Caco-2 (cell line): ENCODE measurements at regions not wholly inside any gene's neighbourhood (a gene's known extent, or its start where the extent isn't known, plus 50 kb on each side); places are given as distances from the start of the nearest gene placed in this dataset.

Source experiments
- BruUV-seq: library from RNA; stranded (reverse); fragments of 400-500 nt; replicated peaks from 2 replicates; lab custom pipeline; 2021; lab: Mats Ljungman, UMichigan
- CTCF ChIA-PET: fragments of 300-600 bp; sonication (Branson Sonifier 250); formaldehyde crosslinking; loops from one replicate; lab custom pipeline; 2022; ENCODE audit warnings: antibody characterized with exemption; lab: Charles Lee
- POLR2A ChIA-PET: fragments of 300-600 bp; sonication (Branson Sonifier 250); formaldehyde crosslinking; loops from one replicate; lab custom pipeline; 2022; ENCODE audit warnings: antibody characterized with exemption; lab: Charles Lee
- DNase-seq, 2 experiments: peaks; one replicate each; pipeline versions ENCODE4 v3.0.0 to v3.0.0-alpha.2; 2020 to 2022
- H3K27me3 ChIP-seq: replicated peaks from 2 replicates; pipeline ENCODE4 v1.6.0; 2011; ENCODE audit warnings: low read length; ENCODE audit not compliant: control insufficient read depth, insufficient read depth
- H3K36me3 ChIP-seq: 2 replicates; pipeline ENCODE4 v1.5.1; 2011; ENCODE audit warnings: low read length; ENCODE audit not compliant: control insufficient read depth, insufficient read depth
- H3K4me1 ChIP-seq: fragments of 250-450 bp; sonication (Bioruptor Pico); 2 replicates; pipeline ENCODE4 v1.5.1; 2020; ENCODE audit warnings: mild to moderate bottlenecking
- H3K4me3 ChIP-seq: 2 replicates; pipeline ENCODE4 v1.5.1; 2011; ENCODE audit warnings: low read depth, mild to moderate bottlenecking, control low read depth, low read length
- H3K9me3 ChIP-seq: fragments of 250-450 bp; sonication (Bioruptor Pico); 2 replicates; pipeline ENCODE4 v1.5.1; 2020; ENCODE audit warnings: mild to moderate bottlenecking, moderate library complexity
- H3K27ac Mint-ChIP-seq: one replicate; pipeline ENCODE4 v1.8.0; 2022; ENCODE audit warnings: mixed read lengths; ENCODE audit not compliant: unreplicated experiment
- H3K27me3 Mint-ChIP-seq: one replicate; pipeline ENCODE4 v1.8.0; 2022; ENCODE audit warnings: mixed read lengths; ENCODE audit not compliant: insufficient read depth, unreplicated experiment
- H3K36me3 Mint-ChIP-seq: one replicate; pipeline ENCODE4 v1.8.0; 2022; ENCODE audit warnings: mild to moderate bottlenecking, mixed read lengths; ENCODE audit not compliant: insufficient read depth, unreplicated experiment
- H3K4me1 Mint-ChIP-seq: one replicate; pipeline ENCODE4 v1.8.0; 2022; ENCODE audit warnings: low read depth, mixed read lengths; ENCODE audit not compliant: unreplicated experiment
- H3K4me3 Mint-ChIP-seq: one replicate; pipeline ENCODE4 v1.8.0; 2022; ENCODE audit warnings: mild to moderate bottlenecking, moderate library complexity, mixed read lengths; ENCODE audit not compliant: unreplicated experiment
- H3K9me3 Mint-ChIP-seq: one replicate; pipeline ENCODE4 v1.8.0; 2022; ENCODE audit warnings: mixed read lengths; ENCODE audit not compliant: unreplicated experiment
- intact Hi-C: fragments of 100-400 bp; cut with micrococcal nuclease; formaldehyde crosslinking; loops from one replicate; pipeline ENCODE4 v1.10.0; 2022; ENCODE audit not compliant: unreplicated experiment
- TF ChIP-seq, protein P1 (sequence below), 2 experiments: fragments of 200-600 bp in 1 of 2; IDR thresholded peaks; 1 replicate in 1 of 2; 2 replicates in 1 of 2; pipeline versions ENCODE4 v1.5.1 to v1.8.0; 2011 to 2022; ENCODE audit warnings: antibody characterized with exemption in 1 of 2, control low read depth in 1 of 2, inconsistent platforms in 1 of 2, low read depth in 1 of 2, low read length in 1 of 2, mild to moderate bottlenecking in 1 of 2, moderate library complexity in 1 of 2; ENCODE audit not compliant: insufficient read depth in 1 of 2, severe bottlenecking in 1 of 2, unreplicated experiment in 1 of 2

DNA sequence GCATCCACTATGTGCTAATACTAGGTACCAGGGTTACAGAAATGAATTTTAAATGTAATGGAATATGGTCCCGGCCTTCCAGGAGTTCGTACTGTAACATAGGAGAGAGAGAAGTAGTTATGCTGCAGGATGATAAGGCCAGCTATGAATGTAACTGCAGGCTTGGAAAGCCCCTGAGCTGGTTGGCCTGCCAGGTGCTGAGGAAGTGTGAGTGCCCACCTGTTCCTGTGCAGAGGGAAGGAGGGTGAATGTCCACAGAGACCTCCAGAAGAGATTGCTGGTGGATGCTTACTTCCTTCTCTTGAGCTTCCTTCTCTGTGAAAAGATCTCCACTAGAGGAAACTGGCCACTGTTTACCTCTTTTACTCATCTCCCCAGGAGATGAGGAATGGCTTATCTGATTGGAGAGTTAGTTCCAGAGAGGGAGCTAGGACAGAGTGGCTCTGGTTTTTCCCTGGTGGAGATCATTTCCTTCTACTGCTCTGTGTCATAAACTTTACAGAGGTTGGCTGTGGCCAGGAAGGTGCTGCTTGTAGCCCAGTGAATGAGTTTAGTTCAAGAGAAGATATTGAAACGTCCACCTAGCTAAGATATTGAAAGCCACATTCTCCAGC is 114.0 kb upstream of the LNX1 start:
- Mint-ChIP-seq H3K27ac (no peak overlapping the region), H3K9me3 (peaks cover 10% of the 10 kb centered on the region), H3K4me3 (no peak overlapping the region), H3K27me3 (no peaks in the 10 kb centered on the region), H3K4me1 (peaks cover 9% of the 10 kb centered on the region), H3K36me3 (no peaks in the 10 kb centered on the region)
- Histone ChIP-seq H3K36me3 (no peaks in the 10 kb centered on the region), H3K4me3 (no peak overlapping the region), H3K27me3 (no peaks in the 10 kb centered on the region), H3K9me3 (no peaks in the 10 kb centered on the region), H3K4me1 (no peaks in the 10 kb centered on the region)
- BruUV-seq, result no TSS peak
- intact Hi-C loops, result loop anchor here (5.0 to 10.0 kb wide), 2 partner anchors 90 to 202 kb away; no protein-coding TSS in a partner anchor
- DNase-seq, result no peak
- TF ChIP-seq, protein P1, sequence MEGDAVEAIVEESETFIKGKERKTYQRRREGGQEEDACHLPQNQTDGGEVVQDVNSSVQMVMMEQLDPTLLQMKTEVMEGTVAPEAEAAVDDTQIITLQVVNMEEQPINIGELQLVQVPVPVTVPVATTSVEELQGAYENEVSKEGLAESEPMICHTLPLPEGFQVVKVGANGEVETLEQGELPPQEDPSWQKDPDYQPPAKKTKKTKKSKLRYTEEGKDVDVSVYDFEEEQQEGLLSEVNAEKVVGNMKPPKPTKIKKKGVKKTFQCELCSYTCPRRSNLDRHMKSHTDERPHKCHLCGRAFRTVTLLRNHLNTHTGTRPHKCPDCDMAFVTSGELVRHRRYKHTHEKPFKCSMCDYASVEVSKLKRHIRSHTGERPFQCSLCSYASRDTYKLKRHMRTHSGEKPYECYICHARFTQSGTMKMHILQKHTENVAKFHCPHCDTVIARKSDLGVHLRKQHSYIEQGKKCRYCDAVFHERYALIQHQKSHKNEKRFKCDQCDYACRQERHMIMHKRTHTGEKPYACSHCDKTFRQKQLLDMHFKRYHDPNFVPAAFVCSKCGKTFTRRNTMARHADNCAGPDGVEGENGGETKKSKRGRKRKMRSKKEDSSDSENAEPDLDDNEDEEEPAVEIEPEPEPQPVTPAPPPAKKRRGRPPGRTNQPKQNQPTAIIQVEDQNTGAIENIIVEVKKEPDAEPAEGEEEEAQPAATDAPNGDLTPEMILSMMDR (IDR thresholded peaks at IDR 0.05; ENCODE audit: insufficient read depth in 1 of 2, low read depth in 1 of 2, low read length in 1 of 2, severe bottlenecking in 1 of 2, unreplicated experiment in 1 of 2), result no peak
- ChIA-PET CTCF (no interaction called here), POLR2A (no interaction called here)

DNA sequence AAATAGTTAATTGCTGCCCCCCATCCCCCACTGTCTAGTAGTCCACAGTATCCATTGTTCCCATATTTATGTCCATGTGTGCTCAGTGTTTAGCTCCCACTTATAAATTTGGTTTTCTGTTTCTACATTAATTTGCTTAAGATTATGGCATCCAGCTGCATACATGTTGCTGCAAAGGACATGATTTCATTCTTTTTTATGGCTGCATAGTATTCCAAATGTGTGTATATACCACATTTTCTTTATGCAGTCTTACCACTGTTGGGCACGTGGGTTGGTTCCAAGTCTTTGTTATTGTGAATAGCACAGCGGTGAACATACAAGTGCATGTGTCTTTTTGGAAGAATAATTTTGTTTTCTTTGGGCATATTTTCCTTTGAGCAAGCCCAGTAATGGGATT is 113.0 kb upstream of the LNX1 start:
- no peak for DNase-seq
- H3K27me3 ChIP-seq, result no peaks in the 10 kb centered on the region
- Mint-ChIP-seq H3K9me3 (peaks cover 10% of the 10 kb centered on the region), H3K27me3 (no peaks in the 10 kb centered on the region), H3K27ac (no peak overlapping the region), H3K4me3 (no peak overlapping the region), H3K36me3 (no peaks in the 10 kb centered on the region), H3K4me1 (peaks cover 9% of the 10 kb centered on the region)
- H3K4me3 ChIP-seq, result no peak overlapping the region
- no peaks in the 10 kb centered on the region for H3K4me1 ChIP-seq
- no TSS peak for BruUV-seq
- TF ChIP-seq, protein P1 (IDR thresholded peaks at IDR 0.05; ENCODE audit: insufficient read depth in 1 of 2, low read depth in 1 of 2, low read length in 1 of 2, severe bottlenecking in 1 of 2, unreplicated experiment in 1 of 2), result no peak
- H3K9me3 ChIP-seq, result no peaks in the 10 kb centered on the region
- intact Hi-C loops, result loop anchor here (10.0 kb wide), 1 partner anchor 90 kb away; no protein-coding TSS in a partner anchor
- ChIA-PET POLR2A (no interaction called here), CTCF (no interaction called here)
- H3K36me3 ChIP-seq, result no peaks in the 10 kb centered on the region

DNA sequence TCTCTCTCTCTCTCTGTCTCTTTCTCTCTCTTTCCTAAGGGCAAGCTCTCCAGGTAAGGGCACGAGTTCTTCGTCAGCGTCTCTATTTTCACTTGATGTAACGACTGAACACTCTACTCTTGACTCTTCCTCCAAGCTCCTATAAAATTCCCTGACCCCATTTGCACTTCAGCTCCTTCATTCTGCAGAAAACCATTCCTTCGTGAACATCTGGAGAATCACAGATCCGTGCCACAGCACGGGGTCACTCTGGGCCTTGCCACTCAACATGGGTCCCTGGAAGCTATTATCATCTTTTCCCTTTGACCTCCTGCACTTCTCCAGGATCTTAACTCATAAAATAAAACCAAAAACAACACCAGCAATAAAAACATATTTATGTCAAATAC is 112.0 kb upstream of the LNX1 start:
- ChIA-PET CTCF (interaction anchor here (0.8 kb wide), 1 partner anchor 19 kb away, joined by 3 read pairs; no protein-coding TSS in a partner anchor), POLR2A (no interaction called here)
- Mint-ChIP-seq H3K27me3 (no peaks in the 10 kb centered on the region), H3K36me3 (no peaks in the 10 kb centered on the region), H3K4me3 (no peak overlapping the region), H3K4me1 (peaks cover 9% of the 10 kb centered on the region), H3K9me3 (peaks cover 10% of the 10 kb centered on the region), H3K27ac (no peak overlapping the region)
- no peak for DNase-seq
- Histone ChIP-seq H3K36me3 (no peaks in the 10 kb centered on the region), H3K4me3 (no peak overlapping the region), H3K9me3 (no peaks in the 10 kb centered on the region), H3K27me3 (no peaks in the 10 kb centered on the region), H3K4me1 (no peaks in the 10 kb centered on the region)
- TF ChIP-seq, protein P1 (IDR thresholded peaks at IDR 0.05; ENCODE audit: insufficient read depth in 1 of 2, low read depth in 1 of 2, low read length in 1 of 2, severe bottlenecking in 1 of 2, unreplicated experiment in 1 of 2), result no peak
- no TSS peak for BruUV-seq
- intact Hi-C loops, result loop anchor here (10.0 kb wide), 1 partner anchor 88 kb away; no protein-coding TSS in a partner anchor
